Testis (tissue), 2 donors: ENCODE measurements at regions not wholly inside any gene's neighbourhood (a gene's known extent, or its start where the extent isn't known, plus 50 kb on each side); places are given as distances from the start of the nearest gene placed in this dataset.

Experiments
- CTCF ChIP-seq, 3 experiments: fragments of 450-650 bp in 2 of 3; fragments of 200-600 bp in 1 of 3; sonication (generic) in 1 of 3; IDR thresholded peaks; one replicate each; pipeline ENCODE4 v1.5.1; 2016 to 2019; ENCODE audit warnings: antibody characterized with exemption in 3 of 3, mild to moderate bottlenecking in 2 of 3, moderate library complexity in 1 of 3
- POLR2A ChIP-seq: fragments of 450-650 bp; IDR thresholded peaks from one replicate; pipeline ENCODE4 v1.6.1; 2017; ENCODE audit warnings: antibody characterized with exemption, mild to moderate bottlenecking, moderate library complexity

DNA sequence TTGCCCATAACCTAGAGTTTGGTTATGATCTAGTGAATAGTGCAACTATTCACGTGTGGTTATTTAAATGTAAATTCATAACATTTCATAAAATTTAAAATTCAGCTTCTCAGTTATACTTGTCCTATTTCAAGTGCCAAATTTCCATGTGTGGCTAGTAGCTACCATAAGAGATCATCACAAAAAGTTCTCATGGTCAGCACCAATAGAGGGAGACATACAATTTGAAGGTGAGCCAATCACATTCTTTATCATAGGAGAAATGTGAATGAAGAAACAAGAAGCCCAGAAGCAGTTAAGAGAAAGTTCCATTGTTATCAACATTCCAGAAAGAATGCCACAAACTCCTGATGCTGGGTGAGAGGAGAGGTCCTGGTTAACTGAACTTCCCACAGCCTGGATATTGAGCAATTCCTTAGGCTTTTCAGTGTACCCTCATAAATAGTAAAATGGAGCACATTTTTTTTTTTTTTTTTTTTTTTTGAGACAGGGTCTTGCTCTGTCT lies 892.9 kb upstream of the USP15 start:
- TF ChIP-seq CTCF (IDR thresholded peaks at IDR 0.05) = no peak
- no peak for TF ChIP-seq POLR2A
